ENCODE measurements at regions not wholly inside any gene's neighbourhood (a gene's known extent, or its start where the extent isn't known, plus 50 kb on each side); places are given as distances from the start of the nearest gene placed in this dataset.

DNA sequence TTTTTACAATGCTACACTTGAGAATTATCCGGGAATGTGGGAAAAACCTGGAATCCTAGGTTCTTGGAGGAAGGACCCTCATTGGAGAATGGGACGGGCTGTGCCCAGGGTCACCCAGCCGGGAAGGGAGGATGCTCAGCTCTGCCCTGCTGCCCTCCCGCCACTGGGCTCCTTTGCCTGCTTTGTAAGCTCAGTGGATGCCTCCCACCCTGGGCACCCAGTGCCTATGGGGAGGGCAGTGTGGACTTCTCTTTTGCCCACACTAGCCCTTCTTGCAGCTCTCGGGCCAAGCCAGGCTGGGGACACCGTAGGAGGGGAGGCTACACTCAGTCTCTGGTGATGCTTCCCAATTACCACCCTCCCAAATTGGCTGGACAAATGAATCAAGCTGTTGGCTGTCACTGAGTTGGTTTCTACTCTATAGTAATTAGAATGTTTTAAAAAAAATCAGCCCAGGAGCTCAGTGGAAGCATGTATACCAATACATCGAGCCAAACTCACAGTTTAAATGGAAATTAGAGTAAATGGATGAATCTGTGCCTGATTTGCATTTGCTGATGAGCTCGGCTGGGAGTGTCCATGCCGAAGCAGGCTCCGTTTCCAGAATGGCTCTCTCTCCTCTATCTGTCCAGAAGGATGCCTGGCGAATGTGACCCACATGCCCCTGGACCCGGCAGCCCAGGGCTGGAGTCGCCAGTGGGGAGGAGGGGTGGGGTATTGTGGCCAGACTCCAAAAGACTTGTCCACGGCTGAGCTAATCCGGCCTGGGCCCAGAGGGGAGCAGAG, 317.0 kb downstream of the CTTN start:
- TF ChIP-seq, protein P1, sequence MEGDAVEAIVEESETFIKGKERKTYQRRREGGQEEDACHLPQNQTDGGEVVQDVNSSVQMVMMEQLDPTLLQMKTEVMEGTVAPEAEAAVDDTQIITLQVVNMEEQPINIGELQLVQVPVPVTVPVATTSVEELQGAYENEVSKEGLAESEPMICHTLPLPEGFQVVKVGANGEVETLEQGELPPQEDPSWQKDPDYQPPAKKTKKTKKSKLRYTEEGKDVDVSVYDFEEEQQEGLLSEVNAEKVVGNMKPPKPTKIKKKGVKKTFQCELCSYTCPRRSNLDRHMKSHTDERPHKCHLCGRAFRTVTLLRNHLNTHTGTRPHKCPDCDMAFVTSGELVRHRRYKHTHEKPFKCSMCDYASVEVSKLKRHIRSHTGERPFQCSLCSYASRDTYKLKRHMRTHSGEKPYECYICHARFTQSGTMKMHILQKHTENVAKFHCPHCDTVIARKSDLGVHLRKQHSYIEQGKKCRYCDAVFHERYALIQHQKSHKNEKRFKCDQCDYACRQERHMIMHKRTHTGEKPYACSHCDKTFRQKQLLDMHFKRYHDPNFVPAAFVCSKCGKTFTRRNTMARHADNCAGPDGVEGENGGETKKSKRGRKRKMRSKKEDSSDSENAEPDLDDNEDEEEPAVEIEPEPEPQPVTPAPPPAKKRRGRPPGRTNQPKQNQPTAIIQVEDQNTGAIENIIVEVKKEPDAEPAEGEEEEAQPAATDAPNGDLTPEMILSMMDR (IDR thresholded peaks at IDR 0.05; ENCODE audit: insufficient read depth, low read length, poor library complexity, severe bottlenecking), result no peak
- TF ChIP-seq EZH2phosphoT487 (conservative IDR thresholded peaks at IDR 0.05; ENCODE audit: low read length), result no peak
